CD1c-positive myeloid dendritic cell (primary cell): ENCODE measurements at regions not wholly inside any gene's neighbourhood (a gene's known extent, or its start where the extent isn't known, plus 50 kb on each side); places are given as distances from the start of the nearest gene placed in this dataset.
"Not testable (repeated sequence)": the region's sequence is repeated elsewhere in the genome, so short reads cannot be mapped to it uniquely, and the experiment has no call there.

Experiments
- DNase-seq: peaks from one replicate; pipeline ENCODE4 v3.0.0-alpha.2; 2016; ENCODE audit errors: extremely low spot score

DNA sequence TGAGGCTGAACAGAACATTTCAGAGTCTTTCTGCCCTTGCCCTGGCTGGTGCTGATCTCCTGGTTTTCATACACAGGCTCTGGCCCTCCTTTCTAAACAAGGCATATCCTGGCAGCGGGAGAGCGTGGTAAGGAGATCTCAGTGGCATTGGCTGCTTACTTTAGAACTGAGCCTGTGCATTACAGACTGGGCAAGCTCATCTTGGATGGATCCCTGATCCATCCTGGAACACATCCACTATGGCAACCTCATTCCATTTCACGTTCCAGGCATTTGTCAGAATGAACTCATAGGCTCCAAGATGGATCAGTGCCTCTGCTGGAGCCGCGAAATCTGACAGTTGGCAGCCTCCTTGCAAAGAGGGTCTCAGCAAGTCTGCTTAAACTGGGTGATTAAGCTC lies 224.5 kb upstream of the PELI2 start:
- no peak for DNase-seq

GRCh38 chr14:55897031-55897430 lies 221.2 kb upstream of the PELI2 start:
- no peak for DNase-seq

DNA sequence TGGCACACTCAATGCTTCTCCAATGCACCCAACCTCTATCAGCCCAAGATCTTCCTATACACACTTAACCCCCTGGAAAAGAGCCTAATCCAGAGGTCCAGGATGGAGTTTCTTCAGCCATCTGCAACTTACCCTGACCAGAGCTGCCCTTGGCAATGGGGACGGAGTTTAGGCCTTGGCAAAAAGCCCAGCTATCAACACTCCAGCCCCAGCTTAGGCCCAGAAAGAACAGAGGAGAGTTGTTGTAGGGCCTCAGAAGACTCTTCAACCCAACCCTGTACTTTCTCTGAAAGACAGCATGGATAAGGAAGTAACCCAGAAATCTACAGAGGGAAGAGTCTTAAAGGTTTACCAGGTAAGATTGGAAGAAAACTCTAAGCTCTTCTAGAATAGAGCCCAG lies 219.3 kb upstream of the PELI2 start:
- no peak for DNase-seq

DNA sequence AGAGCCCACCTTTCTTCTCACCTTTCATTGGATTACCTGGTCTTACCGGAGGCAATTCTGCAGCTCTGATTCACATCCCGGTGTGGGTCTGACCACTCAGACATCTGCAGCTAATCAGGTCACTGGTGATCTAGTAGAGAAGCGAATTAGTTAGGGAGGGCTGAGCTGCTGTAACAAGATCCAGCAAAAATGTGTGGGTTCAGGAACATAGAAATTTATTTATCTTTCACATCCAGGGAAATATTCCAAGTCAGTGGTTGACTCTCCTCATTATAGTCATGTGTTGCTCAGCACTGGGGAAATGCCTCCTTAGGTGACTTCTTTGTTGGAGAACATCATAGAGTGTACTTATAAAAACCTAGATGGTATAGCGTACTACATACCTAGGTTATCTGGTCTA lies 218.7 kb upstream of the PELI2 start:
- no peak for DNase-seq

DNA sequence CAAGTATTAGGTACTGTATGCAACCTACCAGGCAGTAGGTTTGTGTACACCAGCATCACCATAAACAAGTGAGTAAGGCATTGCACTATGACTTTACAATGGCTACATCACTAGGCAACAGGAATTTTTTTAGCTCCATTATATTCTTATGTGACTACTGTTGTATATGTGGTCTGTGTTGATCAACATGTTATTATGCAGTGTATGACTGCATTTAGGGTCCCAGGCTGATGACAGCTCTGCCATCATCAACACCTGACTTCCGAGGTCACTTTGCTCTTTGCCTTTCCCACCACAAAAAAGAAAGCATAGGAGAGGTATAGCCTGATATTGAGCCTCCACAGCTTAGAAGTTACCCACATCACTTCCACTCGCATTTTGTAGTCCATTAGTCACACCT lies 217.5 kb upstream of the PELI2 start:
- DNase-seq: no peak

DNA sequence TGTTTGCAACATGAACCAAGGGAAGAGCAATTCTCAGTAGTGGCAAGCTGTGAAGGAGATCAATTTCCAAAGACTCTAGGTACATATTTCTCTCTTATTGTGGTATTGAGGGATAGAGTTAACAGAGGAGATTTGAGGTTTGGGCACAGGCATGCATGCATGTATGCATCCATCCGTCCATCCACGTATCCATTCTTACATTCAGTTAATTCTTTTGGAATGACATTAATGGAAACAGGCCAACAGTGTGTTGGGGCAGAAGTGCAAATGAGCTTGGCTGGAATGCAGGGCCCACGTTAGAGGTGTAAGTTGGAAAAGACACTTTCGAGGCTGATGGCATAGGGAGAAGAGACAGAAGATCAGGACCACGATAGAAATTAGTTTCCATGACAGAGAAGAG lies 216.9 kb upstream of the PELI2 start:
- DNase-seq: no peak

- no peak for DNase-seq
Observed at GRCh38 chr14:55902241-55902640, 216.0 kb upstream of the PELI2 start.

DNA sequence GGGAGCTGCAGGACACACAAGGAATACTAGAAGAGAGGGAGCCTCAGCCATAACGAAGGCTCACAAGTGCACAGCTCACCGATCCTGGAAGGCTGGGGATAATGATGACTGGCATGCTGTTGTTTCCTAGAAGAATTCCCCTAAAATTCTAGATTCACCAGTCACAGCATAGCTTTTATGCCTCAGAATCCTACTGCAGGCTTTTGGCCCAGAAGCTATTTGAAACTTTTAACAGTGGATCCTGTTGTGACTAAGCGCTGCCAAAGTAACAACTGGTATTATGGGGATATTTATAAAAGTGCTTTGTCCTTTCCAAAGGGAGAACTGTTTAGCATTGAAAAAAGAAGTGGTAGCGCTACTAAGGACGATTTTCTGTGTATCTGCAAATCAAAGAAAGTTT lies 214.1 kb upstream of the PELI2 start:
- DNase-seq: no peak

DNA sequence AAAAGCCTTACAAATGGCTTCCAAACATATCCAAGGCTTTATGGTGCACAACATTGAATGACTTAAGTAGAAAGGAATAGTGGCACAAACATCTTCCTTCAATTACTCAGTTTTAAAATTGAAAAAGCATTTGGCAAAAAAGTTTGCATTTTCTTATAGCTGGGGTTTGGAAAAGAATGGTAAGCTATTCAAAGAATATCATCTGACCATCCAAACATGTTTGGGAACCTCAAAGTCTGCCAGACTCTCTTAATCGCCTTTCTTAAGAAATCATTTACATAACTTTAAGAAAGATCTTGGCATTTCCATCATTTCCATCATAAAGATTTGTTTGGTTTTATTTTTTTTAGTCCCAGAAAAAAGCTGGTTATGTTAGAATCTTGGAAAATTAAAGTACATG lies 210.1 kb upstream of the PELI2 start:
- no peak for DNase-seq

GRCh38 chr14:55909879-55910278 lies 208.3 kb upstream of the PELI2 start:
- DNase-seq: no peak

GRCh38 chr14:55910601-55911243 lies 207.5 kb upstream of the PELI2 start:
- DNase-seq: no peak

- no peak for DNase-seq
Observed at GRCh38 chr14:55911776-55912175, 206.4 kb upstream of the PELI2 start.

- no peak for DNase-seq
Observed at GRCh38 chr14:55912344-55912743, 205.9 kb upstream of the PELI2 start.

DNA sequence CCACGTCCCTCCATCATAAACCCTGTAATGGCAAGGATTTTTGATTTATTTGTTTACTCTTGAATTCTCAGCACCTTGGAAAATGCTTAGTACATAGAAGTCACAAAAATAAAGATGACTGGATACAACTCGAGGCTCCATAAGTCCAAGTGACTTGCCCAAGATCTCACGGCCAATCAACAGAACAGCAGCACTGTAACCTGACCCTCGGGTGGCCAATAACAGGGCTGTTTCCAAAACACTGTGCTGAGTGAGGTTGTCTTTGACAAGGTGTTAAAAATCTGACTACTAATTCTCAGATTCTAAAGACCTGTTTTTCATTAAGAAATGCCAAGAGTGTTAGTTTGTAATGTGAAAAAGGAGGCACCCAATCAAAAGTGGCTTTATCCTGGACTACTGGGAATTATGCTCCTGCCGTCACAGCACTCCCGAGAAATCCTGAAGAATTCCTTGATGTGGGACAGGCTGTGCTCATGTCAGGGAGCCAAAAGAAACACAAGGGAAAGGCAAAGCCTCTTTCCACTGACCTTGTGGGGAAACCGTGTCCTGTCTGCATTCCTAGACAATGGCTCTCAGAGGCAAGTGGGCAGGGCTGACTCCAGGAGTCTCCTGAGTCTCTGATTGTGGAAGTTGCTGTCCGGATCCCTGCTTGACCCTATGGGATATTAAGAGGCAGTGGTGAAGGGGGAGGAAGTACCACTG lies 204.7 kb upstream of the PELI2 start:
- DNase-seq: no peak

- no peak for DNase-seq
Observed at GRCh38 chr14:55914771-55915170, 203.4 kb upstream of the PELI2 start.

- no peak for DNase-seq
Observed at GRCh38 chr14:55915456-55915855, 202.8 kb upstream of the PELI2 start.

GRCh38 chr14:55919800-55920199 lies 198.4 kb upstream of the PELI2 start:
- DNase-seq: not testable (repeated sequence)

DNA sequence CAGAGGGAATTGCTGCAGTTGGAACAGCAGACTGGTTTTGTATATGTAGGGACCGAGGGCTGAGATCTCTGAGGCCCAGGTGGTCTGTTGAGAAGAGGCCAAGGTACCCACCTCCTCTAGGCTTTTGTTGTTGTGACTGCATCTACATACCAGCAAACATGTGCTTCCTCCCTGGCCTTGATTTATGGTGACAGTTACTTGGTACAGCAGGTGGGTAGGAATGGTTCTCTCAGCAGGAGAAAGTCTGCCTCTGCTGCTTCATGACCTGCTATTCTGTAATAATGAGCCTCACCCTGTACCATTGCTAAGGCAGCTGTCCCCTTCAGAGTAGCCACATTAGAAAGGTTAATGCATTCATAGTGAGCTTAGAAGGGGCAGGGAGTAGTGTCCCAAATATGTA lies 196.7 kb upstream of the PELI2 start:
- DNase-seq: no peak

DNA sequence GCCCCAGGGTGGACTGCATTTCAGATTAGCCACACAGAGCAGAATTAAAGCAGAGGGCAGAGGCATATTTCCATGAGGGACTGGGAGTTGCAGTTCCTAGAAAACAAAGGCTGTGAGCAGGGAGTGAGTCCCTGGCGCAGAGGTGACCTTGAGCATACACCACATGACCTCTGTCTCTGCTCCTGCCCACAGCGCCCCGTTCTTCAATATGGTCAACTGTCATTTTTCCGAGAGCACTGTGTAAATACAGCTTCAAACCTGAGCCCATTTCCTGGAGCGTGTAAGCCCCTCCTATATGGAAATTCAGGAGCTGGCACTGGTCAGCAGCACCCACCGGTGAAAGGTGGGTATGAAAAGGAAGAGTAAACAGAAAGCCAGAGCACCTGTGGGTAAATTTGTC lies 192.2 kb upstream of the PELI2 start:
- DNase-seq: no peak

DNA sequence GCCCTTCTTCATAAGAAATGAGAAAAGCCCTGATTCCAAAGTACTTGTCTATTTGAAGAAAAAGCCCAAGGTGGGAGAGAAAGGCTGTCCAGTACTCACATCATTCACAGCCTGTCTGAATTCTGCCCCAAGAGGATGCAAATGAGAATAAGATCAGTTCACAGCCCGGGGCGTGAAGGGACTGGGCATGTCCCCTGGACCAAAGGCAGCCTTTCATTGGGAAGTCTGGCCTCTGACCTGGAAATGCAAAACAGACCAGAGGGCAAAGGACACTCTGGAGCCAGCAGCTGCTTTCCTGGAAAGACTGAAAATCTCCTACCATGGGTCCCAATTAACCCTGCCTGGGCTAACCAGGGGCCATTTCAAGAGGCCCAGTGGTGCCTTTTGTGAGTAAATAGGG lies 191.2 kb upstream of the PELI2 start:
- no peak for DNase-seq

GRCh38 chr14:55928276-55928675 lies 189.9 kb upstream of the PELI2 start:
- no peak for DNase-seq

DNA sequence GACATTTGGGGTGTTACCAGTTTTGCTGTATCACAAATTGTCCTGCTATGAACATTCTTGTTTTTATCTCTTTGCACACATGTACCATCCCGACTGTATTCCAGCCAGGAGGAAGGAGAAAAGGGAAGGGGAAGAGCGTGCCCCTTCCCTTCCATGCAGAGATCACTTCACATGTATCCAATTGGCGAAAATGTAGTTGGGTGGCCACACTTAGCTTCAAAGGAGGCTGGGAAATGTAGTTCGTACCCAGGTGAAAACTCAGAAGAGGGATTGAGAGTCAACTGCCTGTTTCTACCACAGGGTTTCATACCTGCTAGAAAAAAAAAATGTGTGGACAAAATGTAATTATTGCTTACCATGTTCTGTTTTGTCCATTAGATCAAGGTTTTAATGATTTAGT lies 189.1 kb upstream of the PELI2 start:
- no peak for DNase-seq

- no peak for DNase-seq
Observed at GRCh38 chr14:55930016-55930784, 188.0 kb upstream of the PELI2 start.
